HG02798 (cell line): ENCODE measurements at regions not wholly inside any gene's neighbourhood (a gene's known extent, or its start where the extent isn't known, plus 50 kb on each side); places are given as distances from the start of the nearest gene placed in this dataset.

Experiments used
- ATAC-seq: cut with Tn5 transposase; IDR thresholded peaks from one replicate; pipeline ENCODE4 v1.9.1; 2021; ENCODE audit warnings: mild to moderate bottlenecking; ENCODE audit not compliant: unreplicated experiment, poor library complexity

DNA sequence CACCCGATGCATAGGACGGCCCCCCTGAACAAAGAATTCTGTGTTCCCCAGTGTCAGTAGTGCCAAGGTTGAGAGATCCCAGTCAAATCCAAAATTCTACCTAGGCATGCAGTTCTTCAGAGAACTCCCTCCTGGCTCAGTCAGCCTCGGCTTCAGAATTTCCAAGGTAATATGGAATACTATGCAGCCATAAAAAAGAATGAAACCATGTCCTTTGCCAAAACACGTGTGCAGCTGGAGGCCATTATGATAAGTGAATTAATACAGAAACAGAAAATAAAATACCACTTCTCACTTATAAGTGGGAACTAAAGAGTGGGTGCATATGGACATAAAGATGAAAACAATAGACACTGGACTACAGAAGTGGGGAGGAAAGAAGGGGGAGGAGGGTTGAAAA lies 87.1 kb upstream of the TRIO start:
- ATAC-seq = no peak

DNA sequence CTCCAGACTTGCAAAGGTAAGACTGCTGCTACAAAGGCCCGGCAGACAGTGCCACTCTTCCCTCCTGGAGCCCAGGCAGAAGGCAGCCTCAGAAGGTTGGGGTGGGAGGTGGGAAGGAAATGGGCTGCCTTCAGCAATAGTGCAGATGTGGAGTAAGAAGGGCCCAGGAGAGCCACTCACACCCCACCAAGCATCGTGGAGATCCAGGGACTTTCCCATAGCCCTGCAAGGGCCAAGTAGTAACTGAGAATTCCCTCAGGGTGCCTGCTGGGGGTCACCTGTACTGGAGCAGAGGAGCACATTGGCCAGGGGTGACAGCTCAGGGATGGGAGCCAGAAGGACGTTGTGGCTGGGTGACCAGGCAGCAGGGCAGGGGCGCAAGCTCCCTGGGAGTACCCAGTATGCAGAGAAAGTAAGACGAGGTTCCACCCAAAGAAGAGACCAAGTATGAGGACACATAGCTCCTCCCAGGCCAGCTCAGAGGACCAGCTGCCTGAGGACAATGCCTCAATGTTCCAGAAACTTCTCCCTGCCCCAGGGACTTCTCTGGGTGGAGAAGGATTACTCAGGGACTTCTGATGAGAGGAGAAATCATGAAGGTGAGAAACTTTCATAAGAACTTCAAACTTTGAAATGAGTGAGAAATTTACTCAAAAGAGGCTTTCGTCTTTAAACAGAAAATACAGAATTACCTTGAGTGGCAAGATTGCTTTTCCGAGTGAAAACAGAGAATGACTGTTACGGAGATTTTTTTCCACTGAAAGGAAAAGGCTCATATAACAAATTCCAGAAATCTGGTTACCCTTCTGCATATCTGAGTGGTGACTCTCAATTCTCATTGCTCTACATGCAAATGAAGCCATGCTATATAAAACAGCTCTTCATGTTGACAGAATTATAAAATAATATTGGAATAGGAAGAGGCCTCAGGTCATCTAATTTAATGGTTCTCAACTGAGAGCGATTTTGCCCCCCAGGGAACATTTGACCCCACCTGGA lies 87.9 kb upstream of the TRIO start:
- no peak for ATAC-seq

DNA sequence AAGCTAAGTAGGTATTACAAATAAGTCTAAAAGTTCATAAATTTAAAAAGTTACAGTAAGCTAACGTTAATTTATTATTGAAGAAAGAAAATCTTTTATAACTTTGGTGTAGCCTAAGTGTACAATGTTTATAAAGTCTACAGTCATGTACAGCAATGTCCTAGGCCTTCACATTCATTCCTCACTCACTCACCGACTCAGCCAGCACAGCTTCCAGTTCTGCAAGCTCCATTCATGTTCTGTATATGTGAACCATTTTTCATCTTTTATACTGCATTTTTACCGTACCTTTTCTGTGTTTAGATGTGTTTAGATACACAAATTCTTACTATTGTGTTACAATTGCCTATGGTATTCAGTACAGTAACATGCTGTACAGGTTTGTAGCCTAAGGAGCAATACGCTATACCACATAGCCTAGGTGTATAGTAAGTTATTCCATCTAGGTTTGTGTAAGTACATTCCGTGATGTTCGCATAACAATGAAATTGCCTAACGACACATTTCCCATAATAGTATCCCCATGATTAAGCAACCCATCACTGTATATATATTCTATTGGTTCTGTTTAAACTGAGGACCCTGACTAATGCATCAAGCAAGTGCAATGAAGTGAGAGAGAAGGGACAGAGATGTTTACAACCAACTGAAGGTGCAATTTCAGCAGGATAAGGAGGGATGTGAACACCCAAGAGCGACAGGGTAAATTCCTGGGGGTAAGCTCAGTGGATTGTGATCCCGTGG lies 88.9 kb upstream of the TRIO start:
- no peak for ATAC-seq

DNA sequence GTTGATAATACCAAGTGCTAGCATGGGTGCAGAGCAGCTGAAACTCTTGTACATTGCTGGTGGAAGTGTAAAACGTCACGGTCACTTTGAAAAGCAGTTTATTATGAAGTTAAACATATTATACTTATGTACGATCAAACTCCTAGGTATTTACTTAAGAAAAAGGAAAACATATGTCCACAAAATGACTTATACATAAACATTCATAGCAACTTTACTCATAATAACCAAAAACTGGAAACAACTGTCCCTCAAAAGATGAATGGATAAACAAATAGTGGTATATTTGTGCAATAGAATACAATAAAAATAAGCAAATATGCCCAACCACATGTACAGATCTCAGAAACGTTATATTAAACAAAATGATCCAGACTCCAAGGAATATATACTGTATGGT lies 92.3 kb upstream of the TRIO start:
- no peak for ATAC-seq

DNA sequence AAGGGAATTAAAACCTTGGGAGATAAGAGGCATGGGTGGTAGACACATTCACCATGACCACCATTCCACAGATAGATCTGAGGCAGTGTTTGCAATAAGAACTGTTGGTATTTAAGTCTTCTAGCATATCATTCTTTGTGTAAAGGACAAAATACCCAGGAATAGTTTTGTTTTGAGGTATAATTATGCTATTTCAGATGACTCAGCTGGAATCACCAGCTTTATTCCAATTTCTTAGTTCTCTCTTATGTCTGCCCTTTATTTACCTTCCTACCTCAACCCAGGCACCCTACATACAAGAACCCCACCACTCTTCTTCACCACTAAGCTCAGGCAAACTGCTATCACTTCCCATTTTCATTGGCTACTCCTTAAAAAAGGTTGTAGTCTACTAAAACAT lies 94.7 kb upstream of the TRIO start:
- no peak for ATAC-seq

DNA sequence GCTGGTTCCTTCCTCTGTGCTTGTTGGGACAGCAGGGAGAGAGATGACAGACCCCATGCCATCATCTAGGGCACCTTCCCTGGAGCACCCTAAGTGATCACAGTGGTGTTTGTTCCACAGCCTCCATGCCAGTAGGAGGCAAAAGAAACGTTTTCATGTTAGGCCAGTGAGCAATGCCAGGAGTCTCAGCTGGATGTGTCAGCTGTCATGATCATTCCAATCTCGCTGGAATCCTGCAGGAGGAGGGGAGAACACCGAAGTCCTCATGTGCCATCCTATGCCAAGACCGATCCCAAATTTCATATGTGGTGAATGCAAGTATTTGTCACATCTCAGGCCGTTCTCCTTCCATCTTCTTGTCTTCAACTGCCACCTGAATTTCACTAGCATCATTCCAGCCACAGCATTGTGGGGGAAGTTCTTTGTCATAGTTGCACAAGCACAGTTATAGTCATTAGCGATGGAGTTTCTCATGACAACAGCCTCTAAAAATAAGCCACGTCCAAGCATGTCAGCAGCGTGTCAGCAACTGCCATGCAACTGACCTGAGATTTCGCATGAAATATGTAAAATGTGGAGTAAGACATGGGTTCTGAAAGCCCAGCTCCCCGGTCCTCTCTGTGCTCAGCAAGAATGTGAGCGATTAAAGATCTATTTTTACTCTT lies 97.2 kb upstream of the DNAH5 start:
- no peak for ATAC-seq

DNA sequence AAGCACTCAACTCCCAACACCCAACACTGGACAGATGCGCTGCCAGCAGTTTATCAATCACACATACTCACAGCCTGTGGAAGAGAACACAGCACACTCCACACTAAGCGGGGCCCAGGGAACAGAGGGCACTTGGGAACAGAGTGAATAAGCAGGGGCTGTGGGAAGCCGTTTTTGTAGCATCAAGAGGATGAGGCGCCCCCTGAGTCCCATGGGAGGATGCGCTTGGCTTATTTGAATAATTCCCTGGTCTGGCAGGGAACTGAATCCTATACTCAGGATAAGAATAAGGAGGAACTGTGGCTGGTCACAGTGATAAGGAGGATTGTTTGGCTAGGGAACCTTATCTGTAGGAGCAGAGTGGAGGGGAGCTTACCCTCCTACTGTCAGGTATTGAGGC lies 96.1 kb upstream of the DNAH5 start:
- no peak for ATAC-seq

DNA sequence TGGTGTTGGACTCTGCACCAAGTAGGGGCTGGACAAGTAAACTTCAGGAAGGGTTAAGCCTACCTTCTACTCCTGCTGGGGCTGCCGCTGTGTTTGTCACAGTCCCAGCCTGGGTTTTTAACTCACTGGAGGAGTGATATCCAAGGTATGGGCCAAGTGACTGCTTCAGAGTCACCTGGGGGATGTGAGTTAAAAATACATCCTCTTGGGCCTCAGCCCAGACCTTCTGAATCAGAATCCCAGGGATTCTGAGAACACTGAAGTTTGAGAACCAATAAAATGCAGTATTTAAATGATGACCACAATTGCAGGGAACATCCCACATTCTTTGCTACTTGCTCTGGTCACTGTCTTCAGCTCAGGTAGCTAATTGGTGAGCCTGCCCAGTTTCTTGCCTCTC lies 95.1 kb upstream of the DNAH5 start:
- no peak for ATAC-seq

DNA sequence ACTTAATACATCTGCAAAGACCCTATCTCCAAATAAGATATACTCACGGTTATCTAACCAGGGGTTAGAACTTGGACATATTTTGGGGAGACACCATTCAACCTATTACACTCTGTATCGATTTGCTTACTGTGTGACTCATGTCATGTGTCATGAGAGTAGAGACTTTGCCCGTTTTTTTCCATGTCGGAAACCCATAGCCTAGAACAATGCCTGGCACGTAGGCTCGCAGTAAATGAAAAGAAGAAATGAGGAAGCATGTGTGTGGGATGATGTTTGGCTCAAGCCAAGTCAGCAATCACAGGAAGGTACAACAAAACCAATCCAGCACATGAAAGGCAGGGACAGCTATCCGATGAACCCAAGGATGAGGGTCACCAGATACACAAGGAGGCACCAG lies 94.6 kb upstream of the DNAH5 start:
- no peak for ATAC-seq

DNA sequence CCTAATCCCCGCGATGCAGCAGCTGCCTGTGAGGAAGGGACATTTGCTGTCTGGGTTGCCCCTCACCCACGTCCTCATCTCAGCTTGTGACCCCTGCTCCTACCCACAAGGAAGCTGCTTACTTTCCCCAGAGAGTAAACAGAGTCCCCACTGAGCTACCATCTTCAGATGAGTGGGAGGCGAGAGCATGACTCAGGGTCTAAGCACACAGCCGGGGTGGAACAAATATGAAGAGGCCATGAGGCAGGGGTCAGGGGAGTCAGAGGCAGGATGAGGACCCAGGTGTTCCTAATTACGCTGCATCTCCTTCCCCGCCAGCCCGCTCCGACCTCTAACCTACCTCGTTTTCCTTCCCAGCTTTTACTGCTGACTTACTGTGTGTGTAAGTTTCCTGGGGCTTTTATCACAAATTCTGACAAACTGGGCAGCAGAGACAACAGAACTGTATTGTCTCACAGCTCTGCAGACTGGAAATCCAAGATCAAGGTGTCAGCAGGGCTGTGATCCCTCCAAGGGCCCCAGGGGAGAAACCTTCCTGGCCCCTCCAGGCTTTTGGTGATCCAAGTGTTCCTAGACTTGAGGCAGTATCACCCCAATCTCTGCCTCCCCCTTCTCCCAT lies 94.0 kb upstream of the DNAH5 start:
- ATAC-seq = no peak

DNA sequence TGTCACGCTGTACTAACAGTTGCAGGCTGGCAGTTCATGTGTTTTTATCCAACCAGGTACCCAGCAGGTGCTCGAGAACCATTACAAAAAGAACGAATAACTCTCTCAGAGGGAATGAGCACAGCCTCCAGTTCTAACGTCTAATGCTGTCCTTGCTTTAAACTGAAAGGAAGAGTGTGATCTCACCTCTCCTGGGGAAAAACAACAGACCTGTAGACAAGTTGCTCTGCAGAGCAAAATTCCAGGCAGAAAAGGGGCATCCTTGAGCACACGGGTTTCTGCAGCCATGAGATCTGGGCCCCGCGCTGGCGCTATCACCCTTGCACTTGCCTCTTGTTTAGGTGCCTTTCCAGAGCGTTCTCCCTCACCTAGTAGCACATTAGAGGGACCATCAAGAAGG lies 92.5 kb upstream of the DNAH5 start:
- ATAC-seq = no peak

DNA sequence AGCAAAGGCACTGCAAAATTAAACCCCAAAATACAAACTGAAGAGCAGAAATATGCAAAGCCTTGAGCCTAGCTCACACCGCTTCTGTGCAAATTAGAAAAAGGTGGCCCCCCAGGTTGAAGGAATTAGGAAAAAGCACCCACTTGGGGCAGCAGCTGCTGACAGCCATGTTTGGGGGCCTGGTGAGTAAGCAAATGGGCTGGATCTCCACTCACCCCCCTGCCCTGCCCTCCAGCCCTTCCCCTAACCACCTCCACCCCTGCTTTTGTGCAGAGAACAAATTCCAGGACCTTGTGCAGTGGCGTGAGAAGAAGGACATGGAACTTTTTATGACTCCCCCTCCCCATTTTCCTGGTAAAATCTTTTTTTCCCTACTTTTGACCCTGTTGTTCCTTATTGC lies 92.0 kb upstream of the DNAH5 start:
- no peak for ATAC-seq

DNA sequence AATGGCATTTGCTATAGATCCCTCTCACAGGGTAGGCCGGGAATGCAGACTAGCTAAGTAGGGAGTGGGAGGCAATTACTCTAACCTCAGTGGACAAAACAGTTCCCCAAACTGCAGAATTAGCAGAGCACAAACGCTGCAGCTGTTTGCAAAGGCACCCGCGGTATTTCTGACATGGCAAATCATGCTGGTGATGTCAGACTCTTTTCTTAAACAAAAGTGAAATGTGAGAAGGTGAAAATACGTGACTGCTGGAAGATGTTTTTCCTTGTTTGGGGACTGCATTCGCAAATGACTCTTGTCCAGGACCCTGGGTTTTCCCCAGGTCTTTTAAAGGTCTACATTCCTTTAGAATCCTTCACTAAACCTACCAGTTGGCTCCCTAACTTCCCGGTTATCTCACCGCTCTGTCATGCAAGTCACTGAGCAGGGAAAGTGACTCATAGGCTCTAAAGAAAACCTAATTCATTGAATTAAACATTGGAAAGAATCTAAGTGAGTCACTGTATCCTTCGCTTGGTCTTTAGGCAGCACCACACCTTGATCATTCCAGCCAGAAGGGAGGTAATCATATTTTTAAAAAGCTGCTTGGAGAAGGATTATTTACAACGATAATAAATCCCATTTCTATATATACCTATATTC lies 91.5 kb upstream of the DNAH5 start:
- peak; percentile 58 for ATAC-seq

DNA sequence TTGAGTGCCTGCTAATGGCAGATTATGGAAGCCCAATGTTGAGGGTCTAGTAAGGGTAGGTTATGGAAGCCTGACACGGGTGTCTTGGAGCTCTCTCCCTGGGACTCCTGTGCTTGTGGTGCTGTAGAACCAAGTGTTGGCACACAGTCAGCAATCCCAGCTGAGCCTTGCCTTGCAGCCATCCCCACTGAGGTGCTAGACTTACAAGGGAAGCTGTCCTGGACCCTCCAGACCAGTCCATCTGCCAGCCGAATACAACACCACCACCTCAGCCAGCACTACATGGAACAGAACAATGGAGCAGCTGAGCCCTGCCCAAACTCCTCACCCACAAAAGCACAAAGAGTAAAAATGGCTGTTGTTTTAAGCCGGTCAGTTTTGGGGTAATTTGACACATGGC lies 90.5 kb upstream of the DNAH5 start:
- ATAC-seq = no peak

DNA sequence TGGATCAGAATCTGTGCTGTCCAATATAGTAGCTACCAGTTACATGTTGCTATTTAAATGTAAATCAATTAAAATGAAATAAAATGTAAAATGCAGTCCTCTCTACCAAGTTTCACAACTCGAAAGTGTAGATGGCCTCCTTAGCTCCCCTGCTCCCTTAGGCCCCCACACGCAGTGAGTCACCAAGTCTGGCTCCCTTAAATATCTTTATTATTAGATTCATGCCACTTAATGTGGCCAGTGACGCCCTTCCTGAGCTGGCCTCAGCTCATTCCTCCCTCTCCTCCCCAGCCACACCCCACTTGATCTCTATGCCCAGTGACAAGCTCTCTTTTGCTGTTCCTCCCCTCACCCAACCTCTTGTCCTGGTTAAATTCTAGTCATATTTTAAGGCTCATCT lies 88.4 kb upstream of the DNAH5 start:
- no peak for ATAC-seq

DNA sequence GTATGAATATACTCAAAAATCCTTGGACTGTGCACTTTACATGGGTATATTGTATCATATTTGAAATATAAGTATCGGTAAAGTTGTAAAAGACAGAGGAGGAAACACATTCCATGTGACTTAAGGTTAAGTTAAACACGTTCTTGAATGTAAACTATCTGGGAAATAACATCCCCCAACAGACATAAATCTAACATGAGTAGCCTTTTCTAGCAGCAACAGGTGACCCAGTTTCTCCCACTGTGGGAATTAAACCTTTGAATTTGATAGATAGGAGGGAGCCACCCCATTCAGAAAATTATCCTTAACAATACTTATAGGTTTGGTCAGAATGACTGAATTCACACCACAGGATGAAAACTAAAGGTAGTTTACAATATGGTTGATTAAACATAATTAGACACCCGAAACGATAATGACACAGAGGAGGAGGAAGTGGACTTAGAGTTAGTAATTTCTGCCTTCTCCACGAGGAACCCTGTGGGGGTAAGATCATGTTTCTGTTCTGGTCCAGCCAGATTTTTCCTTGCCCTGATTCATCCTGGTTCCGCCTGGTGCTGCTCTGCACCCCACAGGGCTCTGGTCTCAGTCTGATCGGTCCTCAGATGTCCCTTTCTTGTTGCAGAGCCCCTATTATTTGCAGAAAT lies 84.6 kb upstream of the DNAH5 start:
- ATAC-seq = no peak

DNA sequence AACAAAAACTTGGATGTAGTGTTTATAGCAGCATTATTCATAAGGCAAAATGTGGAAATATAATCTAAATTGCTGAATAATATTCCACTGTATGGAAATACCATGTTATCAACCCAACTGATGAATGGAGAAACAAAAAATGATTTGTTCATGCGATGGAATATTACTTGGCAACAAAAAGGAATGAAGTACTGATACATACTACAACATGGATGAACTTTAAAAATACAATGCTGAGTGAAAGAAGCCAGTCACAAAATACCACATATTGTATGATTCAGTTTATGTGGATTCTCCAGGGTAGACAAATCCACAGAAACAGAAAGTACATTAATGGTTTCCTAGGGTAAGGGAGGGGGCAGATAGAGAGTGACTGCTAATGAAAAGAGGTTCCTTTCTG lies 83.7 kb upstream of the DNAH5 start:
- no peak for ATAC-seq

DNA sequence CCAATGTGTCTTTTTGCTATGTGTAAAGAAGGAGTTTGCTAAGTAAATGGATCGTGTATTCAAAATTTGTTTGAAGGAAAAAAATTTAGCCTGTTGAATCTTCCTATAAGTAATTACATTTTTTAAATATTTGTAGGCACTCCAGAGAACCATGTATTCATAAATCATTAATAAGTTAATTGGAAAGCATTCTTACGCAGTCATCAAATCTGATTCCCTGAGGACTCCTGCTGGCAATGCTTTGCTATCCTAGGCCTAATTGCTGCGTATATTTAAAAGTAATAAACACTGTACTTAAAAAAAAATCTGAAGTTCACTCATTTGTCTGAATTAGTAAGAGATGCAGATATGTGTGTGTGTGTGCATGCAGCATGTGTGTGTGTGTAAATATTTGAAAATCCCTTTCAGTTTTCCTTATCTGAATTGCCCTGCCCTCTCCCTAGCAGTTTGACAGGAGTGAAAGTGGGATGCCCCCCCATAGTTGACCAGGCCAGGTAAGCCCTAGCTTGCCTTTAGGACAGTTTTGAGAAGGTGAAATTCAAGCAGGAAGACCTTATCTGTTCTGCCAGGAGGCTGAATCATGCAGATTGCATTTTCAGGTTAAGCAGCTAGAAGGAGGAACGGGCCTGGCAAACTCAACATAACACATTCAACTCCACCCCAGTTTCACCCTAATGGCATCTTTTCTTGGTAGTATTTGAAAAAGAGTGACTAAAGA lies 81.2 kb upstream of the DNAH5 start:
- ATAC-seq = no peak

DNA sequence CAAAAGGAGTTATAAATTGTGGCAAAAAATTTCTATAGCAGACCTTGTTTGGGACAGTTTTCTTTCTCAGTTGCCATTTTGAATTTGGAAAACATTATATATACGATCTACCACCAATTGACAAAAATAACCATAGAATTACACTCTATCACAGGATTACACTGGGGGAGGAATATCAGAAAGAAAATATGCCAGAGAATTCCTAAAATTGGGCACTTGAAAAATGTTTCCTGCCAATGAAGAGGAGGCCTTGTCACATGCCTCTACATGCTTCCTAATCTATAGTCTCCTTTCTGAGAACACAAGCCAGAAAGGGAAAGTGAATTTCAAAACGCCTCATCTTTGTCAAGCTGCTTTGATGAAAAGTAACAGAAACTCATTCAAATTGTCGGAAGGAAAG lies 78.5 kb upstream of the DNAH5 start:
- no peak for ATAC-seq
